Fibroblast of lung (primary cell): ENCODE measurements at regions not wholly inside any gene's neighbourhood (a gene's known extent, or its start where the extent isn't known, plus 50 kb on each side); places are given as distances from the start of the nearest gene placed in this dataset.

ENCODE experiments used
- DNase-seq, 2 donors: peaks; one replicate each; pipeline versions ENCODE4 v3.0.0 to v3.0.0-alpha.2; 2010; ENCODE audit warnings: low read depth in 2 of 2
- H2AFZ ChIP-seq: 2 replicates; pipeline ENCODE4 v1.5.1; 2012; ENCODE audit warnings: low read length, control low read depth, inconsistent platforms
- H3K27ac ChIP-seq: 2 replicates; pipeline ENCODE4 v1.5.1; 2011; ENCODE audit warnings: low read length, control low read depth; ENCODE audit not compliant: insufficient read depth
- H3K27me3 ChIP-seq: 2 replicates; pipeline ENCODE4 v1.5.1; 2011; ENCODE audit warnings: mild to moderate bottlenecking, low read length; ENCODE audit not compliant: control insufficient read depth, insufficient read depth
- H3K36me3 ChIP-seq: 2 replicates; pipeline ENCODE4 v1.5.1; 2011; ENCODE audit warnings: low read length; ENCODE audit not compliant: control insufficient read depth, insufficient read depth
- H3K4me1 ChIP-seq: 2 replicates; pipeline ENCODE4 v1.5.1; 2011; ENCODE audit warnings: low read length; ENCODE audit not compliant: control insufficient read depth, insufficient read depth; ENCODE audit errors: extremely low read depth
- H3K4me2 ChIP-seq: 2 replicates; pipeline ENCODE4 v1.5.1; 2011; ENCODE audit warnings: low read length, control low read depth; ENCODE audit not compliant: insufficient read depth; ENCODE audit errors: extremely low read depth
- H3K4me3 ChIP-seq, 4 experiments: fragments of 200-600 bp in 1 of 4; sonication (generic) in 1 of 4; replicated peaks in 1 of 4; 2 replicates each; pipeline ENCODE4 v1.5.1; 2011 to 2016; ENCODE audit warnings: low read length in 4 of 4, low read depth in 3 of 4, mild to moderate bottlenecking in 3 of 4, control low read depth in 2 of 4, inconsistent platforms in 1 of 4, mixed read lengths in 1 of 4; ENCODE audit not compliant: insufficient read depth in 1 of 4; ENCODE audit errors: control extremely low read depth in 1 of 4
- H3K79me2 ChIP-seq: 2 replicates; pipeline ENCODE4 v1.5.1; 2012; ENCODE audit warnings: mild to moderate bottlenecking, low read length, inconsistent platforms; ENCODE audit not compliant: control insufficient read depth, insufficient read depth
- H3K9ac ChIP-seq: 2 replicates; pipeline ENCODE4 v1.5.1; 2011; ENCODE audit warnings: mild to moderate bottlenecking, low read length, control low read depth; ENCODE audit not compliant: insufficient read depth
- H3K9me3 ChIP-seq: 2 replicates; pipeline ENCODE4 v1.5.1; 2012; ENCODE audit warnings: low read depth, low read length; ENCODE audit not compliant: control insufficient read depth, insufficient read depth
- H4K20me1 ChIP-seq: 2 replicates; pipeline ENCODE4 v1.5.1; 2011; ENCODE audit warnings: low read length; ENCODE audit not compliant: control insufficient read depth, insufficient read depth; ENCODE audit errors: extremely low read depth
- CTCF ChIP-seq, 2 donors: IDR thresholded peaks in 1 of 2; conservative IDR thresholded peaks in 1 of 2; 1 replicate in 1 of 2; 2 replicates in 1 of 2; pipeline ENCODE4 v1.5.1; 2011 to 2012; ENCODE audit warnings: low read length in 2 of 2, control low read depth in 1 of 2, inconsistent platforms in 1 of 2, low read depth in 1 of 2, mild to moderate bottlenecking in 1 of 2
- EZH2 ChIP-seq: IDR thresholded peaks from 2 replicates; pipeline ENCODE4 v1.5.1; 2012; ENCODE audit warnings: low read length, control low read depth, mild to moderate bottlenecking; ENCODE audit errors: missing control alignments

- H3K27me3 ChIP-seq, result no peaks in the 10 kb centered on the region
- no peaks in the 10 kb centered on the region for H3K4me1 ChIP-seq
- H3K36me3 ChIP-seq, result no peaks in the 10 kb centered on the region
- no peak overlapping the region for H3K4me3 ChIP-seq
- H3K4me2 ChIP-seq, result no peak overlapping the region
- H3K27ac ChIP-seq, result no peak overlapping the region
- H3K9ac ChIP-seq, result no peak overlapping the region
- TF ChIP-seq EZH2 (no peak), CTCF (conservative IDR thresholded peaks at IDR 0.05 in 1 of 2, IDR thresholded peaks at IDR 0.05 in 1 of 2; ENCODE audit: low read depth in 1 of 2, low read length in 2 of 2) (no peak)
- H4K20me1 ChIP-seq, result no peaks in the 10 kb centered on the region
- H2AFZ ChIP-seq, result no peak overlapping the region
- H3K79me2 ChIP-seq, result no peaks in the 10 kb centered on the region
- no peak for DNase-seq
- H3K9me3 ChIP-seq, result no peaks in the 10 kb centered on the region
These were observed 112.7 kb downstream of the PPP4R3C start for GRCh38 chrX:27350476-27350875.

- Histone ChIP-seq H3K79me2 (no peaks in the 10 kb centered on the region), H3K36me3 (no peaks in the 10 kb centered on the region), H3K27me3 (no peaks in the 10 kb centered on the region), H3K9me3 (no peaks in the 10 kb centered on the region), H3K27ac (no peak overlapping the region), H3K9ac (no peak overlapping the region), H3K4me1 (no peaks in the 10 kb centered on the region), H2AFZ (no peak overlapping the region), H3K4me3 (peak overlapping the region in 1 of 4 experiments; percentile 33), H4K20me1 (no peaks in the 10 kb centered on the region), H3K4me2 (no peak overlapping the region)
- TF ChIP-seq EZH2, result no peak
- peak; percentile 15 to 85 for TF ChIP-seq CTCF (conservative IDR thresholded peaks at IDR 0.05 in 1 of 2, IDR thresholded peaks at IDR 0.05 in 1 of 2; ENCODE audit: low read depth in 1 of 2, low read length in 2 of 2)
- DNase-seq, result peak in 1 of 2 donors; percentile 26
These were observed 126.6 kb downstream of the PPP4R3C start for GRCh38 chrX:27336466-27337091.

- H3K9ac ChIP-seq, result no peak overlapping the region
- H3K36me3 ChIP-seq, result no peaks in the 10 kb centered on the region
- H3K9me3 ChIP-seq, result no peaks in the 10 kb centered on the region
- H4K20me1 ChIP-seq, result no peaks in the 10 kb centered on the region
- no peaks in the 10 kb centered on the region for H3K27me3 ChIP-seq
- no peaks in the 10 kb centered on the region for H3K79me2 ChIP-seq
- H2AFZ ChIP-seq, result no peak overlapping the region
- no peak for DNase-seq
- H3K4me2 ChIP-seq, result no peak overlapping the region
- TF ChIP-seq CTCF (conservative IDR thresholded peaks at IDR 0.05 in 1 of 2, IDR thresholded peaks at IDR 0.05 in 1 of 2; ENCODE audit: low read depth in 1 of 2, low read length in 2 of 2) (no peak), EZH2 (no peak)
- H3K4me1 ChIP-seq, result no peaks in the 10 kb centered on the region
- H3K27ac ChIP-seq, result no peak overlapping the region
- no peak overlapping the region for H3K4me3 ChIP-seq
These were observed 141.5 kb downstream of the PPP4R3C start for GRCh38 chrX:27321632-27322031.
